ENCODE measurements at regions not wholly inside any gene's neighbourhood (a gene's known extent, or its start where the extent isn't known, plus 50 kb on each side); places are given as distances from the start of the nearest gene placed in this dataset.

- no peak for DNase-seq
These were observed 297.9 kb downstream of the UTRN start for GRCh38 chr6:144582939-144583613.

DNA sequence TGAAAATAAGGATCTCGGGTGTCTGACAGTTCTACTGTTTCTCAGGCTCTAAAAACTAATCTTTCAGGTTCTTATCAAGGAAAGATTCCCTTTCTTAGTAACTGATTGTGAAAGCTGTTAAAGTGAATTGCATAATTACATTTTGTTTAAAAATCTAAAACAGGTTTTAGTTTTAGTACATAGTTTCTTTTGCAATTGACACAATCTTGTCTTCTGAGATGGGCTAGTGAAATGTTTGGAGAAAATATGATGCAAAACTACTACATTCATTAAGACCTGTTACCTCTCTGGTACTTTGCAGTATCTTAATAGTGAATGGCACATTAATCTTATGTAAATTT lies 298.4 kb downstream of the UTRN start:
- DNase-seq: no peak

- DNase-seq: no peak
These were observed 300.2 kb downstream of the UTRN start for GRCh38 chr6:144585217-144585814.

GRCh38 chr6:144586986-144587385 lies 301.9 kb downstream of the UTRN start:
- no peak for DNase-seq

DNA sequence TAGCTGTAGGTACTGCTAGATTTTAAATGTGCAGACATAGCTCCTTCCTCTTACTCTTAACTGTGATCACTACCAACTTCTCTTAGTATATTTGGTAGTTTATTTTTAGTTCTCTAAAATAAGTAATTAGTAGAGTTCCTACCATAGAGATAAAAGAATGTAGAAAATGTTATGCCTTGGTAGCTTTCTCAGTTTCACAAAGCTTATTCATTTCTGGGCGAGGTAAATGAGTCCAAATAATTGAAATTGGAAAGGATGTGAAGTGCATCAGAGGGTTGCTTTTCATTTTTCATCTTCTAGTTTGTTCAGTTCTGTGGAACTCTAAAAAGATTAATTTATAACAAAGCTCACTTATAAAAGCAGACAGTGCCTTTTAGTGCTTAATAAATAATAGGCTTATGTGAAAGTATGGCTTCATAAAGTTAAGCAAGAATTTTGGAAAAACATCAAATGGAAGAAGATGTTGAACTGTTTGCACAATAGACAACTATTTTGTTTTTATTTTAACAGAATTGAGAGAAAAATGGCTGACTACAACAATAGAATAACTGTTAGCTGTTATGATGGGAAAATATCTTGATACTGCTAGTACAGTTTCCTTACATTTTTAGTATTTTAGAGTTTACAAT lies 303.7 kb downstream of the UTRN start:
- DNase-seq: no peak

- DNase-seq: no peak
These were observed 305.4 kb downstream of the UTRN start for GRCh38 chr6:144590532-144590931.

- DNase-seq: no peak
These were observed 308.3 kb downstream of the UTRN start for GRCh38 chr6:144593392-144593791.

DNA sequence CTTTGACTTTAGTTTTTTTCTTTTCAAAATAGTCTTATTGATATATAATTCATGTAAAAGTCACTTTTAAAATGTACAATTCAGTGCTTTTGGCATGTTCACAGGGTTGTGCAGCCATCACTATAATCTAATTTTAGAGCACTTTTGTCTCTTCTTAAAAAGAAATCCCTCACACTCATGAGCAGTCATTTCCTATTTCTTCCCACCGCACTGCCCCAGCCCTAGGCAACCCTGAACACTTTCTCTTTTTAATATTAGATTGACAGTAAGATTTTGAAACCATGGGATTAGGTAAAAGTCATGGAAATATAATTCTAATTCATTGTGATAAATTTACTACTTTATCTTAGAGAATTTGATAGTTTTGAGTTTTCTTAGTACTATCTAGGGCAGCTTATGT lies 309.4 kb downstream of the UTRN start:
- no peak for DNase-seq

DNA sequence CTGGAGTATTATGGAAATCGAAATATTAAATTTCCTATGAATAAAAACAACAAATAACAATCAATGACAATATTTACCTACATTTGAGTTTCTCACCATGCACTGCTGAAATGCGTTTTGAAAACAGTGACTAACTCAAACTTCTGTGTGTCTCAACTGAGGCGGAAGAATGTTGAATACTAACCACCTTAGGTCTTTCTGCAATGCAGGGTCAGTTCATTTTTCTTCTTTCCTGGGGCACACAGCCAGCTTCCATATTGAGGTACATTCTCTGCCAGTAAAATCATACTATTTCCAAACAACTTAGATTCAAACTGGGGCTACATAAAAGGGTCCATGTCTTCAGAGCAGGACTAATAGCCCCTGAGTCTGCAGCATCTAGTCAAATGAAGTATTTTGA lies 310.1 kb downstream of the UTRN start:
- no peak for DNase-seq

GRCh38 chr6:144597511-144597910 lies 312.4 kb downstream of the UTRN start:
- DNase-seq: no peak

DNA sequence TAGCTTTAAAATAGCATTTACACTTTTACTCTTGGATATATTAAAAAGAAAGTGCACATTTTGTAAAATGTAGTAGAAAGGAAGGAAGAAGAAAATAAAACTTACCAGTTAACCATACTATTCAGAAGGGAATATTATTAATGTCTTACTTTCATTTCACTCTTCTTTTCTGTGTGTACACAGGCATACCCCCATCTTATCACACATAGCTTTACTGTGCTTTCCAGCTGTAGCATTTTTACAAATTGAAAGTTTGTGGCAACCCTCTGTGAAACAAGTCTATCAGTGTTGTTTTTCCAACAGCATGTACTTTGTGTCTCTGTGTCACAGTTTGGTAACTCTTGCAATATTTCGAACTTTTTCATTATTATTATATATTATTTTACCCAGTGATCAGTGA lies 314.5 kb downstream of the UTRN start:
- no peak for DNase-seq

DNA sequence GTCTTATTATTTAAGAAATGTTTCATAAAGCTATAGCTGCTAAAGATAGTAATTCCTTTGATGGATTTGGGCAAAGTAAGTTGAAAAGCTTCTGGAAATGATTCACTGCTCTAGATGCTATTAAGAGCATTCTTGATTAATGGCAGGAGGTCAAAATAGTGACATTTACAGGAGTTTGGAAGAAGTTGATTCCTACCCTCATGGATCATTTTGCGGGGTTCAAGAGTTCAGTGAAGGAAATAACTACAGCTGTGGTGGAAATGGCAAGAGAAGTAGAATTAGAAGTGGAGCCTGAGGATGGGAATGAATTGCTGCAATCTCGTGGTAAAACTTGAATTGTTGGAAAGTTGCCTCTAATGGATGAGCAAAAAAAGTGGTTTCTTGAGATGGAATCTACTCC lies 316.1 kb downstream of the UTRN start:
- no peak for DNase-seq

- DNase-seq: no peak
These were observed 317.5 kb downstream of the UTRN start for GRCh38 chr6:144602523-144603180.

DNA sequence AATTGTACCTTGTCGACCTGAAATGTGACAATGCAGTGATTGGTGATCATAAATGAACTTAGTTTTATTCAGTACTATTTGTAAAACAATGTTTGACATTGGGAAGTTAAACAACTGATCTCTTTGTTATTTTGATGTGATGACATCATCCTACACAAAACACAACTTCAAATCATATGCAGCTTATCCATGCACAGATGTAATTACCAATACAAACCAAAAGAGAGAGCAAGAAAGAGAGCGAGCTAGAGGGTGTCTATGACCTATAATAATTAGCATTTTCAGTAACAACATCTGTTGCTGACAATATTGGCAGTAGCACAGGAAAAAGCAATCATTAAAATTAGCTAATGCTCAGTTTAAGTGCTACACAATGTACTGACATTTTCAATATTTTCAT lies 320.9 kb downstream of the UTRN start:
- DNase-seq: no peak

DNA sequence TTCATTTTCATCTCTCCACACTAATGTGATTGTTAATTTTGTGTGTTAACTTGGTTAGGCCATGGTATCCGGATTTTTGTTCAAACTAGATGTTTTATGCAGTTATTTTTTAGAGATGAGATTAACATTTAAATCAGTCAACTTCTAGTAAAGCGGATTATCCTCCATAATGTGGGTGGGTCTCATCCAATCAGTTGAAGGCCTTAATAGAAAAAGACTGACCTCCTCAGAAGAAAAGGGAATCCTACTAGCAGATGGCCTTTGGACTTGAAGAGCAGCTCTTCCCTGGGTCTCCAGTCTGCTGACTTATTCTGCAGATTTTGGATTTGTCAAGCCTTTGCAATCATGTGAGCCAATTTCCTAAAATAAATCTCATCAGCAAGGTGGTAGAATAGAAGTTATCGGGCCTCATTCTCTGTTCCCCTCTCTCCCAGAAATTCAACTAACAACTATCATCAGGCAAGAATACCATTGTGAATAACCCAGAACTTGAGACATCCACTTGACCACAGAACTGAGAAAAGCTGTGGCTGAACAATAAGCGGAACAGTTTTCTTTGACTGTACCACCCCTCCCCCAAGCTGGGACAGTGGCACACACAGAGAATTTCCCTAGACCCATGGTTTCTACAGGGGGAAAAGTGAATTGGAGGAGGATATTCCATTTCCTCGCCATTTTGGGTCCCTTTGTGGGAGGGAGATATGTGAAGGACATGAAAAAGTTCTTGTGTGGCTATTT lies 323.0 kb downstream of the UTRN start:
- DNase-seq: no peak

DNA sequence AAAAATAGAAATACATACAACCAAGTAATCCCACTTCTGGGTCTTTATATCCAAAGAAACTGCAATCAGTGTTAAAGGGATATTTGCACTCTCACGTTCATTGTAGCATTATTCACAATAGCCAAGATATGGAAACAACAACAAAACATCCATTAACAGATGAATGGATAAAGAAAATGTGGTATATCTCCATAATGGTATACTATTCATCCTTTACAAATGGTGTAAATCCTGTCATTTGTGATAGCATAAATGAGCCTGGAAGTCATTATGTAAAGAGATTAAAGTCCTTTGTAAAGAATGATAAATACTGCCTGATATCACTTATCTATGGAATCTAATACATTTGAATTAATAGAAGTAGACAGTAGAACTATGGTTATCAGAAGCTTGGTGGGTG lies 327.7 kb downstream of the UTRN start:
- DNase-seq: no peak

GRCh38 chr6:144613859-144614258 lies 328.7 kb downstream of the UTRN start:
- no peak for DNase-seq

- DNase-seq: no peak
These were observed 330.7 kb downstream of the UTRN start for GRCh38 chr6:144615870-144616269.

- DNase-seq: no peak
These were observed 332.1 kb downstream of the UTRN start for GRCh38 chr6:144617191-144617590.

DNA sequence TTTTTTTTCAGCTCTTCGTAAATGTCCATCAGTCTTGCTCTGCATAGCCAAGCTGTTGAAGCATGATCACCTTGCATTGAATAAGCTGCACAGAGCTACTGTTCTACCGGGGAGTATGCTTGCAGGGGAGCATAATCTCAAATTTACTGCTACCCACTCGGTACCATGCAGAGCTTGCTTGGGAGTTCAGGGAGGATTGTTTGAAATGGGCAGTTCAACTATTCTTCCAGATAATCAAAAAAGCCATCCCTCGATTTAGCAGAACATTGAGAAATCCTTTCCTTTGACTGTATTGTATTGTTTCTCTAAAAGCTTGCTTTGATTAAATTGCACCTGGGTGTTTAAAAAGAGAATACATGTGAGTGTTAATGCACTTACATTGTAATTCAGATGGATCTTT lies 332.6 kb downstream of the UTRN start:
- no peak for DNase-seq

DNA sequence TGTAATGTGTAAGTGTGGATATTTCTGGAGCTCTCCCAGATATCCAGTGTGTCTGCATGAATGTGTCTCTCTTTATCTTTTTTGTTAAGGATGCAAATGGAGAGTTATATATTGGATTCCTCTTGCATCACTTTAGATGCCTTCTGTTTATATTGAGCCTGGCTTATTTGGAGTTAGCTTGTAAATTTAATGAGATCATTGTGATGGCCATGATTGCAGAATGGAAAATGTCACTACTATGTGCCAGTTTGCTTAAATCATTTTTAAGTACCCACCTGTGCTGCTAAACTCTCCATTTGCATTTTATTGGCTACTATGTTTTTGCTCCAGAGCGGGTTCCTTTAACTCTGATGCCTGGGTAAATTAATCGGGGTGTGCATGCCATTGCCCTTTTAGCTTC lies 334.8 kb downstream of the UTRN start:
- DNase-seq: no peak

- DNase-seq: no peak
These were observed 336.2 kb downstream of the UTRN start for GRCh38 chr6:144621332-144621731.

GRCh38 chr6:144624246-144624645 lies 339.1 kb downstream of the UTRN start:
- no peak for DNase-seq

GRCh38 chr6:144624716-144625115 lies 339.6 kb downstream of the UTRN start:
- DNase-seq: no peak

Measured in activated CD4-positive, alpha-beta T cell treated with anti-CD3 and anti-CD28 coated beads, Interleukin-2, amount 50 U/mL, for 1 hour (primary cell).